IMR-90 (cell line): ENCODE measurements at regions not wholly inside any gene's neighbourhood (a gene's known extent, or its start where the extent isn't known, plus 50 kb on each side); places are given as distances from the start of the nearest gene placed in this dataset.

Experiments used
- ATAC-seq: fragments of 200-7000 bp; cut with Tn5 transposase; 2 replicates; pipeline ENCODE4 v1.9.1; 2020; ENCODE audit warnings: low read depth, mild to moderate bottlenecking, moderate library complexity
- BruUV-seq: library from RNA; stranded (reverse); fragments of 400-500 nt; replicated peaks from 2 replicates; lab custom pipeline; 2021; lab: Mats Ljungman, UMichigan
- CTCF ChIA-PET: fragments of 300-600 bp; formaldehyde crosslinking; extraction: SDS; loops from one replicate; lab custom pipeline; 2021; ENCODE audit warnings: antibody characterized with exemption; lab: Yijun Ruan, JAX
- POLR2A ChIA-PET: fragments of 300-600 bp; sonication (Branson Sonifier 250); formaldehyde crosslinking; loops from one replicate; lab custom pipeline; 2022; ENCODE audit warnings: antibody characterized with exemption; ENCODE audit not compliant: unreplicated experiment; lab: Charles Lee
- DNase-seq: peaks from one replicate; pipeline ENCODE4 v3.0.0; 2013
- H2AFZ ChIP-seq: replicated peaks from 2 replicates; pipeline ENCODE3; 2013; ENCODE audit warnings: low read length, mild to moderate bottlenecking; ENCODE audit not compliant: poor library complexity
- H2AK5ac ChIP-seq: 2 replicates; pipeline ENCODE4 v1.6.1; 2013; ENCODE audit warnings: low read depth, low read length, inconsistent platforms
- H2AK9ac ChIP-seq: replicated peaks from 2 replicates; pipeline ENCODE3; 2013; ENCODE audit warnings: mild to moderate bottlenecking, low read depth, low read length, moderate library complexity; ENCODE audit not compliant: poor library complexity
- H2BK120ac ChIP-seq: 2 replicates; pipeline ENCODE4 v1.6.1; 2013; ENCODE audit warnings: low read depth, low read length, inconsistent platforms
- H2BK15ac ChIP-seq: 3 replicates; pipeline ENCODE4 v1.6.1; 2013; ENCODE audit warnings: low read depth, low read length, inconsistent platforms
- H2BK20ac ChIP-seq: 2 replicates; pipeline ENCODE4 v1.6.1; 2013; ENCODE audit warnings: low read depth, mild to moderate bottlenecking, inconsistent platforms, low read length, moderate library complexity
- H2BK5ac ChIP-seq: 2 replicates; pipeline ENCODE4 v1.6.1; 2013; ENCODE audit warnings: mild to moderate bottlenecking, low read depth, low read length, inconsistent platforms; ENCODE audit not compliant: poor library complexity, severe bottlenecking
- H3K14ac ChIP-seq: replicated peaks from 2 replicates; pipeline ENCODE4 v1.6.1; 2013; ENCODE audit warnings: low read depth, low read length, inconsistent platforms
- H3K18ac ChIP-seq: 2 replicates; pipeline ENCODE4 v1.6.1; 2013; ENCODE audit warnings: low read depth, low read length, control low read depth
- H3K23ac ChIP-seq: 2 replicates; pipeline ENCODE4 v1.6.1; 2013; ENCODE audit warnings: low read depth, low read length, inconsistent platforms
- H3K27ac ChIP-seq: 2 replicates; pipeline ENCODE4 v1.5.1; 2013; ENCODE audit warnings: mild to moderate bottlenecking, control low read depth, low read length; ENCODE audit not compliant: insufficient read depth
- H3K27me3 ChIP-seq: 2 replicates; pipeline ENCODE4 v1.6.1; 2013; ENCODE audit warnings: low read length; ENCODE audit not compliant: control insufficient read depth, insufficient read depth
- H3K36me3 ChIP-seq: 2 replicates; pipeline ENCODE4 v1.6.1; 2013; ENCODE audit warnings: low read length, mixed read lengths; ENCODE audit not compliant: control insufficient read depth, insufficient read depth
- H3K4ac ChIP-seq: 2 replicates; pipeline ENCODE4 v1.6.1; 2013; ENCODE audit warnings: low read depth, low read length, inconsistent platforms
- H3K4me1 ChIP-seq: 2 replicates; pipeline ENCODE4 v1.6.1; 2013; ENCODE audit warnings: low read length, mixed read lengths; ENCODE audit not compliant: control insufficient read depth, insufficient read depth
- H3K4me2 ChIP-seq: 2 replicates; pipeline ENCODE4 v1.6.1; 2013; ENCODE audit warnings: low read depth, mild to moderate bottlenecking, control low read depth, low read length, moderate library complexity
- H3K4me3 ChIP-seq: 2 replicates; pipeline ENCODE4 v1.5.1; 2013; ENCODE audit warnings: low read depth, mild to moderate bottlenecking, control low read depth, low read length, moderate library complexity; ENCODE audit not compliant: insufficient read depth
- H3K56ac ChIP-seq: 2 replicates; pipeline ENCODE4 v1.6.1; 2013; ENCODE audit warnings: low read length, inconsistent platforms; ENCODE audit not compliant: insufficient read depth; ENCODE audit errors: extremely low read depth
- H3K79me1 ChIP-seq, 2 experiments: 2 replicates each; pipeline ENCODE4 v1.6.1; 2013; ENCODE audit warnings: low read length in 2 of 2, inconsistent platforms in 1 of 2, low read depth in 1 of 2
- H3K9ac ChIP-seq: 2 replicates; pipeline ENCODE4 v1.6.1; 2013; ENCODE audit warnings: low read depth, low read length, control low read depth
- H3K9me1 ChIP-seq: 2 replicates; pipeline ENCODE4 v1.6.1; 2013; ENCODE audit warnings: low read length, inconsistent platforms; ENCODE audit not compliant: insufficient read depth
- H3K9me3 ChIP-seq: 2 replicates; pipeline ENCODE4 v1.6.1; 2013; ENCODE audit warnings: low read length; ENCODE audit not compliant: control insufficient read depth, insufficient read depth
- H4K20me1 ChIP-seq: 2 replicates; pipeline ENCODE4 v1.6.1; 2013; ENCODE audit warnings: low read length, inconsistent platforms; ENCODE audit not compliant: insufficient read depth
- H4K5ac ChIP-seq: 2 replicates; pipeline ENCODE4 v1.6.1; 2013; ENCODE audit warnings: mild to moderate bottlenecking, low read depth, low read length, control low read depth
- H4K8ac ChIP-seq, 2 experiments: 2 replicates each; pipeline ENCODE4 v1.6.1; 2013; ENCODE audit warnings: low read depth in 2 of 2, low read length in 2 of 2, control low read depth in 1 of 2, inconsistent platforms in 1 of 2
- H4K91ac ChIP-seq: 2 replicates; pipeline ENCODE4 v1.6.1; 2013; ENCODE audit warnings: low read depth, low read length, inconsistent platforms; ENCODE audit not compliant: insufficient read depth
- BHLHE40 ChIP-seq: fragments of 150-350 bp; IDR thresholded peaks from 2 replicates; pipeline ENCODE4 v1.6.1; 2016; ENCODE audit warnings: mild to moderate bottlenecking, low read depth, low read length
- CEBPB ChIP-seq: IDR thresholded peaks from 2 replicates; pipeline ENCODE4 v1.6.1; 2012; ENCODE audit warnings: low read depth, low read length, improper control_type of control experiment
- CHD1 ChIP-seq: IDR thresholded peaks from 2 replicates; pipeline ENCODE4 v1.6.1; 2012; ENCODE audit warnings: low read depth, low read length, improper control_type of control experiment
- FOS ChIP-seq: fragments of 150-350 bp; IDR thresholded peaks from 2 replicates; pipeline ENCODE4 v1.6.1; 2016; ENCODE audit warnings: low read depth, low read length
- MAFK ChIP-seq: IDR thresholded peaks from 2 replicates; pipeline ENCODE4 v1.6.1; 2012; ENCODE audit warnings: low read depth, low read length, improper control_type of control experiment
- MAZ ChIP-seq: IDR thresholded peaks from 2 replicates; pipeline ENCODE4 v1.6.1; 2012; ENCODE audit warnings: low read depth, mild to moderate bottlenecking, low read length, improper control_type of control experiment, moderate library complexity, borderline replicate concordance
- MXI1 ChIP-seq: IDR thresholded peaks from 2 replicates; pipeline ENCODE4 v1.6.1; 2012; ENCODE audit warnings: low read depth, mild to moderate bottlenecking, low read length, moderate library complexity, borderline replicate concordance
- NFE2L2 ChIP-seq: fragments of 150-350 bp; IDR thresholded peaks from 2 replicates; pipeline ENCODE4 v1.6.1; 2016; ENCODE audit warnings: low read depth, mild to moderate bottlenecking, low read length
- POLR2A ChIP-seq: IDR thresholded peaks from 2 replicates; pipeline ENCODE4 v1.6.1; 2012; ENCODE audit warnings: mild to moderate bottlenecking, low read depth, low read length
- RAD21 ChIP-seq: IDR thresholded peaks from 2 replicates; pipeline ENCODE4 v1.6.1; 2012; ENCODE audit warnings: low read length, improper control_type of control experiment
- RCOR1 ChIP-seq: IDR thresholded peaks from 2 replicates; pipeline ENCODE4 v1.6.1; 2012; ENCODE audit warnings: mild to moderate bottlenecking, low read length, improper control_type of control experiment; ENCODE audit not compliant: insufficient replicate concordance
- RFX5 ChIP-seq: IDR thresholded peaks from 2 replicates; pipeline ENCODE4 v1.8.0; 2012; ENCODE audit warnings: low read depth, mild to moderate bottlenecking, low read length, moderate library complexity
- SMC3 ChIP-seq: fragments of 150-350 bp; IDR thresholded peaks from 2 replicates; pipeline ENCODE4 v1.6.1; 2016; ENCODE audit warnings: low read depth, mild to moderate bottlenecking, antibody characterized with exemption, low read length, moderate library complexity
- WGBS, 2 experiments: methylation state at CpG; one replicate each; pipeline versions ENCODE4 v1.1.5 to v1.1.7; 2013; ENCODE audit warnings: missing lambda C conversion rate in 2 of 2; ENCODE audit not compliant: insufficient read length in 1 of 2; ENCODE audit errors: extremely low coverage in 2 of 2; 5-methylcytosine and 5-hydroxymethylcytosine counted together
- dilution Hi-C: fragments of 300-500 bp; cut with HindIII; formaldehyde crosslinking; loops from one replicate; pipeline ENCODE4 v1.14.3; 2018; ENCODE audit warnings: low sequenced_read_pairs; ENCODE audit not compliant: unreplicated experiment
- in situ Hi-C: fragments of 300-500 bp; cut with MboI; formaldehyde crosslinking; loops from 3 replicates; pipeline ENCODE4 v1.14.3; 2019; ENCODE audit warnings: low sequenced_read_pairs, inconsistent platforms, mixed read lengths
- intact Hi-C: fragments of 100-400 bp; cut with micrococcal nuclease; formaldehyde crosslinking; loops from 2 replicates; pipeline ENCODE4 v1.10.0; 2022
- TF ChIP-seq, protein P1 (sequence below): conservative IDR thresholded peaks from 2 replicates; pipeline ENCODE4 v1.5.1; 2012; ENCODE audit warnings: mild to moderate bottlenecking, low read depth, low read length, improper control_type of control experiment
- TF ChIP-seq, protein P2 (sequence below): fragments of 150-350 bp; IDR thresholded peaks from 2 replicates; pipeline ENCODE4 v1.6.1; 2017; ENCODE audit warnings: mild to moderate bottlenecking, antibody characterized with exemption, low read length, low read depth
- TF ChIP-seq, protein P3 (sequence below): fragments of 150-350 bp; IDR thresholded peaks from 2 replicates; pipeline ENCODE4 v1.6.1; 2016; ENCODE audit warnings: low read depth, mild to moderate bottlenecking, low read length, moderate library complexity, borderline replicate concordance

DNA sequence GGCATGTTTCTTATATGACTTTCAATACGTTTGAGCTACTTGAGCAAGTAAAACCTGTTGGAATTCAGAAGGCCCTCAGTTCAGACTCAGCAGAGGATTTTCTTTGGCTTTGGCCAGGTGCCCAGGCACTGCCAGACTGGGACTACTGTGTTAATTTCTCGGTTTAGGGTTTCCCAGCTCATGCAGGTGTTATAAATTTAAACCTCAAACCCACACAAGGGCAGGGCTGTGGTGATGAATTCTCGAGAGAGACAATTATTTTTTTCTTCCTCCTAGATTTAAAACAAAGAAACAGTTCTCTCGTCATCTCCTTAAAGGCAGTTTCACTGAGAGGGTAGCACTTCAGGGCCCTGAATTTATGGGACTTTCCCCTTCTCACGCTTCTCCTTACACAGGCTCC lies 406.0 kb upstream of the PIK3R1 start:
- no TSS peak for BruUV-seq
- H3K14ac ChIP-seq: no peak overlapping the region
- no peaks in the 10 kb centered on the region for H3K36me3 ChIP-seq
- H3K79me1 ChIP-seq: no peaks in the 10 kb centered on the region
- H2AK9ac ChIP-seq: no peak overlapping the region
- DNase-seq (no peak), ATAC-seq (no peak)
- no peaks in the 10 kb centered on the region for H3K9me1 ChIP-seq
- no peak overlapping the region for H2BK15ac ChIP-seq
- H2BK20ac ChIP-seq: no peak overlapping the region
- no peak overlapping the region for H3K4me2 ChIP-seq
- no peak overlapping the region for H3K18ac ChIP-seq
- no peak overlapping the region for H4K5ac ChIP-seq
- H2BK5ac ChIP-seq: no peak overlapping the region
- intact Hi-C loops (no loop called here), in situ Hi-C loops (loop anchor here (25.0 kb wide), 1 partner anchor 572 kb away; no protein-coding TSS in a partner anchor), dilution Hi-C loops (no loop called here)
- no peak overlapping the region for H4K91ac ChIP-seq
- no peak overlapping the region for H2AK5ac ChIP-seq
- no peak overlapping the region for H3K27ac ChIP-seq
- H3K23ac ChIP-seq: no peak overlapping the region
- H3K56ac ChIP-seq: no peak overlapping the region
- ChIA-PET POLR2A (no interaction called here), CTCF (no interaction called here)
- H2AFZ ChIP-seq: no peak overlapping the region
- no peak overlapping the region for H3K4ac ChIP-seq
- WGBS, 2 experiments: no CpG with 5 or more reads among the region's 5 CpGs
- no peak overlapping the region for H3K4me3 ChIP-seq
- H3K27me3 ChIP-seq: no peaks in the 10 kb centered on the region
- no peak overlapping the region for H4K8ac ChIP-seq
- H2BK120ac ChIP-seq: no peak overlapping the region
- no peaks in the 10 kb centered on the region for H4K20me1 ChIP-seq
- no peak for TF ChIP-seq RFX5
- no peak for TF ChIP-seq MAFK
- no peak for TF ChIP-seq MXI1
- TF ChIP-seq RCOR1: no peak
- TF ChIP-seq CEBPB: no peak
- no peak for TF ChIP-seq FOS
- no peak for TF ChIP-seq MAZ
- no peak for TF ChIP-seq BHLHE40
- TF ChIP-seq SMC3: no peak
- TF ChIP-seq, protein P1, sequence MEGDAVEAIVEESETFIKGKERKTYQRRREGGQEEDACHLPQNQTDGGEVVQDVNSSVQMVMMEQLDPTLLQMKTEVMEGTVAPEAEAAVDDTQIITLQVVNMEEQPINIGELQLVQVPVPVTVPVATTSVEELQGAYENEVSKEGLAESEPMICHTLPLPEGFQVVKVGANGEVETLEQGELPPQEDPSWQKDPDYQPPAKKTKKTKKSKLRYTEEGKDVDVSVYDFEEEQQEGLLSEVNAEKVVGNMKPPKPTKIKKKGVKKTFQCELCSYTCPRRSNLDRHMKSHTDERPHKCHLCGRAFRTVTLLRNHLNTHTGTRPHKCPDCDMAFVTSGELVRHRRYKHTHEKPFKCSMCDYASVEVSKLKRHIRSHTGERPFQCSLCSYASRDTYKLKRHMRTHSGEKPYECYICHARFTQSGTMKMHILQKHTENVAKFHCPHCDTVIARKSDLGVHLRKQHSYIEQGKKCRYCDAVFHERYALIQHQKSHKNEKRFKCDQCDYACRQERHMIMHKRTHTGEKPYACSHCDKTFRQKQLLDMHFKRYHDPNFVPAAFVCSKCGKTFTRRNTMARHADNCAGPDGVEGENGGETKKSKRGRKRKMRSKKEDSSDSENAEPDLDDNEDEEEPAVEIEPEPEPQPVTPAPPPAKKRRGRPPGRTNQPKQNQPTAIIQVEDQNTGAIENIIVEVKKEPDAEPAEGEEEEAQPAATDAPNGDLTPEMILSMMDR: no peak
- TF ChIP-seq NFE2L2: no peak
- TF ChIP-seq, protein P2, sequence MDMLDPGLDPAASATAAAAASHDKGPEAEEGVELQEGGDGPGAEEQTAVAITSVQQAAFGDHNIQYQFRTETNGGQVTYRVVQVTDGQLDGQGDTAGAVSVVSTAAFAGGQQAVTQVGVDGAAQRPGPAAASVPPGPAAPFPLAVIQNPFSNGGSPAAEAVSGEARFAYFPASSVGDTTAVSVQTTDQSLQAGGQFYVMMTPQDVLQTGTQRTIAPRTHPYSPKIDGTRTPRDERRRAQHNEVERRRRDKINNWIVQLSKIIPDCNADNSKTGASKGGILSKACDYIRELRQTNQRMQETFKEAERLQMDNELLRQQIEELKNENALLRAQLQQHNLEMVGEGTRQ: no peak
- no peak for TF ChIP-seq RAD21
- TF ChIP-seq, protein P3, sequence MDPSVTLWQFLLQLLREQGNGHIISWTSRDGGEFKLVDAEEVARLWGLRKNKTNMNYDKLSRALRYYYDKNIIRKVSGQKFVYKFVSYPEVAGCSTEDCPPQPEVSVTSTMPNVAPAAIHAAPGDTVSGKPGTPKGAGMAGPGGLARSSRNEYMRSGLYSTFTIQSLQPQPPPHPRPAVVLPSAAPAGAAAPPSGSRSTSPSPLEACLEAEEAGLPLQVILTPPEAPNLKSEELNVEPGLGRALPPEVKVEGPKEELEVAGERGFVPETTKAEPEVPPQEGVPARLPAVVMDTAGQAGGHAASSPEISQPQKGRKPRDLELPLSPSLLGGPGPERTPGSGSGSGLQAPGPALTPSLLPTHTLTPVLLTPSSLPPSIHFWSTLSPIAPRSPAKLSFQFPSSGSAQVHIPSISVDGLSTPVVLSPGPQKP: no peak
- no peak for TF ChIP-seq POLR2A
- TF ChIP-seq CHD1: no peak
- H3K9ac ChIP-seq: no peak overlapping the region
- no peaks in the 10 kb centered on the region for H3K9me3 ChIP-seq
- H3K4me1 ChIP-seq: no peaks in the 10 kb centered on the region
